PC-9 (cell line): ENCODE measurements at regions not wholly inside any gene's neighbourhood (a gene's known extent, or its start where the extent isn't known, plus 50 kb on each side); places are given as distances from the start of the nearest gene placed in this dataset.

Experiments used
- BruUV-seq: library from RNA; stranded (reverse); fragments of 400-500 nt; replicated peaks from 2 replicates; lab custom pipeline; 2021; lab: Mats Ljungman, UMichigan
- CTCF ChIA-PET: fragments of 300-600 bp; sonication (Branson Sonifier 250); formaldehyde crosslinking; loops from one replicate; lab custom pipeline; 2022; ENCODE audit warnings: antibody characterized with exemption; lab: Charles Lee
- POLR2A ChIA-PET: fragments of 300-600 bp; sonication (Branson Sonifier 250); formaldehyde crosslinking; loops from one replicate; lab custom pipeline; 2022; ENCODE audit warnings: antibody characterized with exemption; ENCODE audit not compliant: unreplicated experiment; lab: Charles Lee
- DNase-seq, 2 experiments: peaks; one replicate each; pipeline versions ENCODE4 v3.0.0 to v3.0.0-alpha.2; 2015 to 2022; ENCODE audit warnings: mixed read lengths in 1 of 2
- H2AFZ ChIP-seq: fragments of 200-600 bp; sonication (generic); 2 replicates; pipeline ENCODE4 v1.8.1; 2017; ENCODE audit warnings: antibody characterized with exemption
- H3F3A ChIP-seq: fragments of 200-600 bp; sonication (generic); 2 replicates; pipeline ENCODE4 v1.8.1; 2017; ENCODE audit warnings: antibody characterized with exemption, mild to moderate bottlenecking, low read depth; ENCODE audit not compliant: insufficient read depth
- H3K27ac ChIP-seq: fragments of 200-600 bp; sonication (generic); 2 replicates; pipeline ENCODE4 v1.6.1; 2016; ENCODE audit warnings: mixed run types
- H3K27me3 ChIP-seq: fragments of 200-600 bp; sonication (generic); 2 replicates; pipeline ENCODE4 v1.6.1; 2016; ENCODE audit warnings: low read depth, mixed run types; ENCODE audit not compliant: insufficient read depth
- H3K36me3 ChIP-seq: fragments of 200-600 bp; sonication (generic); 2 replicates; pipeline ENCODE4 v1.6.1; 2016; ENCODE audit warnings: low read depth, mixed run types
- H3K4me1 ChIP-seq: fragments of 200-600 bp; sonication (generic); replicated peaks from 2 replicates; pipeline ENCODE4 v1.6.1; 2016; ENCODE audit warnings: mixed run types; ENCODE audit not compliant: insufficient read depth
- H3K4me2 ChIP-seq: fragments of 200-600 bp; sonication (generic); 2 replicates; pipeline ENCODE4 v1.6.1; 2017; ENCODE audit warnings: mixed run types
- H3K4me3 ChIP-seq: fragments of 200-600 bp; sonication (generic); 2 replicates; pipeline ENCODE4 v1.6.1; 2016; ENCODE audit warnings: mixed run types
- H3K79me2 ChIP-seq: fragments of 200-600 bp; sonication (generic); 2 replicates; pipeline ENCODE4 v1.6.1; 2017; ENCODE audit warnings: low read depth, mixed run types
- H3K9me2 ChIP-seq: fragments of 200-600 bp; sonication (generic); 2 replicates; pipeline ENCODE4 v1.8.1; 2017; ENCODE audit warnings: mild to moderate bottlenecking; ENCODE audit not compliant: insufficient read depth
- H3K9me3 ChIP-seq: fragments of 200-600 bp; sonication (generic); 2 replicates; pipeline ENCODE4 v1.8.1; 2016; ENCODE audit warnings: low read depth; ENCODE audit not compliant: insufficient read depth
- H4K20me1 ChIP-seq: fragments of 200-600 bp; sonication (generic); 2 replicates; pipeline ENCODE4 v1.8.1; 2017; ENCODE audit not compliant: insufficient read depth
- EZH2 ChIP-seq: fragments of 200-600 bp; sonication (generic); IDR thresholded peaks from 2 replicates; pipeline ENCODE4 v1.8.0; 2017; ENCODE audit warnings: antibody characterized with exemption, low read depth
- intact Hi-C: fragments of 100-400 bp; cut with micrococcal nuclease; formaldehyde crosslinking; loops from one replicate; pipeline ENCODE4 v1.10.0; 2022; ENCODE audit not compliant: unreplicated experiment
- TF ChIP-seq, protein P1 (sequence below): fragments of 200-600 bp; sonication (generic); conservative IDR thresholded peaks from 2 replicates; pipeline ENCODE4 v1.6.1; 2017; ENCODE audit warnings: mixed run types, antibody characterized with exemption, mild to moderate bottlenecking, moderate library complexity

GRCh38 chr2:212728717-212729116 is 190.1 kb upstream of the ERBB4 start:
- intact Hi-C loops = no loop called here
- Histone ChIP-seq H4K20me1 (no peaks in the 10 kb centered on the region), H3K27me3 (no peaks in the 10 kb centered on the region), H3K9me3 (no peaks in the 10 kb centered on the region), H3K79me2 (no peaks in the 10 kb centered on the region), H3F3A (no peaks in the 10 kb centered on the region), H3K4me2 (no peak overlapping the region), H3K4me3 (no peak overlapping the region), H3K4me1 (peaks cover 5% of the 10 kb centered on the region; the same call in 1 of the 2 replicates), H3K36me3 (no peaks in the 10 kb centered on the region), H3K27ac (no peak overlapping the region), H3K9me2 (no peaks in the 10 kb centered on the region), H2AFZ (no peak overlapping the region)
- CTCF ChIA-PET = interaction anchor here (0.7 kb wide), 1 partner anchor 23 kb away, joined by 3 read pairs; no protein-coding TSS in a partner anchor
- TF ChIP-seq EZH2 = no peak
- TF ChIP-seq, protein P1, sequence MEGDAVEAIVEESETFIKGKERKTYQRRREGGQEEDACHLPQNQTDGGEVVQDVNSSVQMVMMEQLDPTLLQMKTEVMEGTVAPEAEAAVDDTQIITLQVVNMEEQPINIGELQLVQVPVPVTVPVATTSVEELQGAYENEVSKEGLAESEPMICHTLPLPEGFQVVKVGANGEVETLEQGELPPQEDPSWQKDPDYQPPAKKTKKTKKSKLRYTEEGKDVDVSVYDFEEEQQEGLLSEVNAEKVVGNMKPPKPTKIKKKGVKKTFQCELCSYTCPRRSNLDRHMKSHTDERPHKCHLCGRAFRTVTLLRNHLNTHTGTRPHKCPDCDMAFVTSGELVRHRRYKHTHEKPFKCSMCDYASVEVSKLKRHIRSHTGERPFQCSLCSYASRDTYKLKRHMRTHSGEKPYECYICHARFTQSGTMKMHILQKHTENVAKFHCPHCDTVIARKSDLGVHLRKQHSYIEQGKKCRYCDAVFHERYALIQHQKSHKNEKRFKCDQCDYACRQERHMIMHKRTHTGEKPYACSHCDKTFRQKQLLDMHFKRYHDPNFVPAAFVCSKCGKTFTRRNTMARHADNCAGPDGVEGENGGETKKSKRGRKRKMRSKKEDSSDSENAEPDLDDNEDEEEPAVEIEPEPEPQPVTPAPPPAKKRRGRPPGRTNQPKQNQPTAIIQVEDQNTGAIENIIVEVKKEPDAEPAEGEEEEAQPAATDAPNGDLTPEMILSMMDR = no peak
- DNase-seq = no peak
- POLR2A ChIA-PET = no interaction called here
- BruUV-seq = no TSS peak

GRCh38 chr2:212727751-212728150 is 189.1 kb upstream of the ERBB4 start:
- H3K4me1 ChIP-seq = peaks cover 13% of the 10 kb centered on the region; the same call in 1 of the 2 replicates
- no peak overlapping the region for H2AFZ ChIP-seq
- no peak for TF ChIP-seq EZH2
- TF ChIP-seq, protein P1 = no peak
- CTCF ChIA-PET = no interaction called here
- no peaks in the 10 kb centered on the region for H3K9me2 ChIP-seq
- H3K9me3 ChIP-seq = no peaks in the 10 kb centered on the region
- POLR2A ChIA-PET = no interaction called here
- H3K4me2 ChIP-seq = no peak overlapping the region
- no peak overlapping the region for H3K4me3 ChIP-seq
- H3K36me3 ChIP-seq = no peaks in the 10 kb centered on the region
- H3K27ac ChIP-seq = no peak overlapping the region
- H3K27me3 ChIP-seq = no peaks in the 10 kb centered on the region
- BruUV-seq = no TSS peak
- intact Hi-C loops = no loop called here
- H3K79me2 ChIP-seq = no peaks in the 10 kb centered on the region
- DNase-seq = no peak
- H4K20me1 ChIP-seq = no peaks in the 10 kb centered on the region
- no peaks in the 10 kb centered on the region for H3F3A ChIP-seq

GRCh38 chr2:212726403-212726802 is 187.8 kb upstream of the ERBB4 start:
- Histone ChIP-seq H3K4me1 (peaks cover 13% of the 10 kb centered on the region; the same call in 1 of the 2 replicates), H3K4me3 (no peak overlapping the region), H3F3A (no peaks in the 10 kb centered on the region), H4K20me1 (no peaks in the 10 kb centered on the region), H3K27ac (no peak overlapping the region), H3K79me2 (no peaks in the 10 kb centered on the region), H3K4me2 (no peak overlapping the region), H3K36me3 (no peaks in the 10 kb centered on the region), H3K9me3 (no peaks in the 10 kb centered on the region), H3K27me3 (no peaks in the 10 kb centered on the region), H3K9me2 (no peaks in the 10 kb centered on the region), H2AFZ (no peak overlapping the region)
- DNase-seq = no peak
- intact Hi-C loops = no loop called here
- BruUV-seq = no TSS peak
- ChIA-PET POLR2A (no interaction called here), CTCF (no interaction called here)
- TF ChIP-seq, protein P1 = no peak
- TF ChIP-seq EZH2 = no peak
